GM10266 (cell line): ENCODE measurements at regions not wholly inside any gene's neighbourhood (a gene's known extent, or its start where the extent isn't known, plus 50 kb on each side); places are given as distances from the start of the nearest gene placed in this dataset.

Experiments used
- DNase-seq: peaks from one replicate; pipeline ENCODE4 v3.0.0; 2012; ENCODE audit errors: extremely low spot score
- TF ChIP-seq, protein P1 (sequence below): IDR thresholded peaks from 2 replicates; pipeline ENCODE4 v1.5.1; 2012; ENCODE audit warnings: mild to moderate bottlenecking, low read depth; ENCODE audit not compliant: control insufficient read depth, insufficient read depth; ENCODE audit errors: missing control alignments

DNA sequence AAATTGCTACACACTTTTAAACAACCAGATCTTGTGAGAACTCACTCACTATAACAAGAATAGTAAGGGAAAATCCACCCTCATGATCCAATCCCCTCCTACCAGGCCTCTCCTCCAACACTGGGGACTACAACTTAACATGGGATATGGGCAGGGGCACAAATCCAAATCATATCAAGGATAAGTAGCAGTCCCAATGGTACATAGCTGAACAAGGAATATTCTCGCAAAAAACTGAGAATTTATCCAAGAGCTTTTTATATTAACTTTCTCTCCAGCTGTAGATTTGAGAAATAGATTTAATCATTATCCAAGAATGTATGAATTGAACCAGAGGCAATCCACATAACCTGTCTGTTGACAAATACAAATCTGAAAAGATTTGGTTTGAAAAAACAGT, 185.2 kb downstream of the TMTC3 start:
- TF ChIP-seq, protein P1, sequence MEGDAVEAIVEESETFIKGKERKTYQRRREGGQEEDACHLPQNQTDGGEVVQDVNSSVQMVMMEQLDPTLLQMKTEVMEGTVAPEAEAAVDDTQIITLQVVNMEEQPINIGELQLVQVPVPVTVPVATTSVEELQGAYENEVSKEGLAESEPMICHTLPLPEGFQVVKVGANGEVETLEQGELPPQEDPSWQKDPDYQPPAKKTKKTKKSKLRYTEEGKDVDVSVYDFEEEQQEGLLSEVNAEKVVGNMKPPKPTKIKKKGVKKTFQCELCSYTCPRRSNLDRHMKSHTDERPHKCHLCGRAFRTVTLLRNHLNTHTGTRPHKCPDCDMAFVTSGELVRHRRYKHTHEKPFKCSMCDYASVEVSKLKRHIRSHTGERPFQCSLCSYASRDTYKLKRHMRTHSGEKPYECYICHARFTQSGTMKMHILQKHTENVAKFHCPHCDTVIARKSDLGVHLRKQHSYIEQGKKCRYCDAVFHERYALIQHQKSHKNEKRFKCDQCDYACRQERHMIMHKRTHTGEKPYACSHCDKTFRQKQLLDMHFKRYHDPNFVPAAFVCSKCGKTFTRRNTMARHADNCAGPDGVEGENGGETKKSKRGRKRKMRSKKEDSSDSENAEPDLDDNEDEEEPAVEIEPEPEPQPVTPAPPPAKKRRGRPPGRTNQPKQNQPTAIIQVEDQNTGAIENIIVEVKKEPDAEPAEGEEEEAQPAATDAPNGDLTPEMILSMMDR = no peak
- DNase-seq = no peak

DNA sequence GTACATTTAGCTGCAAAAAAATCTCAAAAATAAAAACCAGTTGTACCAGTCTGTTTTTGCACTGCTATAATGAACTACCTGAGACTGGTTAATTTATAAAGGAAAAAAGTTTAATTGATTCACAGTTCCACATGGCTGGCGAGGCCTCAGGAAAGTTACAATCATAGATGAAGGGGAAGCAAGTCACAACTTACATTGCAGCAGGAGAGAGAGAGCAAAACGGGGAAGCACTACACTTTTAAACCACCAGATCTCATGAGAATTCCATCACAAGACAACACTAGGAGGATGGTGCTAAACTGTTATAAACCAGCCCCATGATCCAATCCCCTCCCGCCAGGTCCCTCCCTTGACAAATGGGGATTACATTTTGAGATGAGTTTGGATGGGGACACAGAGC, 186.0 kb downstream of the TMTC3 start:
- TF ChIP-seq, protein P1 = no peak
- no peak for DNase-seq

DNA sequence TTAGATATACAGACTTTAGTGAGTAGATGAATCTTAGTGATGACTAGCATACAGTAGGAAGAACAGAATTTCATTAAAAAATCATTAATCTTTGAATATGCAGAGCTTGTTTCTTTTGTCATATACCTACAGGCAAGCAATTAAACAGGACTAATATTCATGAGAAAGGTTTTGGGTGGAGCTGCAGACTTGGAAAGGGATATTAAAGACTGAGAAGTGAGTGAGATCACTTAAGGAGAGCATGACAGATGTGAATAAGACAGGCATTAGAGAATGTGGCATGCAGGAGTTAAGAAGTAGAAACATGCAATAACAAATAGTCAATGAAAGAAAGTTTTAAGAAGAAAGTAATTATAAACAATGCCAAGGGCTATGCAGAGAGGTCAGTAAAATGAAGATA, 187.7 kb downstream of the TMTC3 start:
- TF ChIP-seq, protein P1 = no peak
- no peak for DNase-seq

DNA sequence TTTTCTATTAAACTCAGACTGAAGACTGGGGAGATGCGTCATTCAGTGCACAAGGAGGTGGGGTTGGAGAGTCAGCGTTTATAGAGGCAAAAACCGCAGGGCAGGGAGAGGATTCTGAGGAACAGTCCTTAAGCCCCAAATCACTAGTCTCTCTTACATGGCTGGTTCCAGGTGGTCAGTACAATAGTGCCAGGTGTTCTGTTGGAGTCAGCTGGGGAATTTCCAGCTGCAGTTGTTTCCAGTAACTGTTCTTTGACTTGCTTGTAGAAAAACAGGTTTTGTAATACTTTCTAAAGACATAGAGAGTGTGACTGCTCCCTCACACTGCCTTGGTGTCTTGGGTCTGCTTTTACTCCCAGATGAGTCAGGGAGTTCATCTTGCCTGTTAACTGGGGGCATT, 192.2 kb downstream of the TMTC3 start:
- DNase-seq = no peak

DNA sequence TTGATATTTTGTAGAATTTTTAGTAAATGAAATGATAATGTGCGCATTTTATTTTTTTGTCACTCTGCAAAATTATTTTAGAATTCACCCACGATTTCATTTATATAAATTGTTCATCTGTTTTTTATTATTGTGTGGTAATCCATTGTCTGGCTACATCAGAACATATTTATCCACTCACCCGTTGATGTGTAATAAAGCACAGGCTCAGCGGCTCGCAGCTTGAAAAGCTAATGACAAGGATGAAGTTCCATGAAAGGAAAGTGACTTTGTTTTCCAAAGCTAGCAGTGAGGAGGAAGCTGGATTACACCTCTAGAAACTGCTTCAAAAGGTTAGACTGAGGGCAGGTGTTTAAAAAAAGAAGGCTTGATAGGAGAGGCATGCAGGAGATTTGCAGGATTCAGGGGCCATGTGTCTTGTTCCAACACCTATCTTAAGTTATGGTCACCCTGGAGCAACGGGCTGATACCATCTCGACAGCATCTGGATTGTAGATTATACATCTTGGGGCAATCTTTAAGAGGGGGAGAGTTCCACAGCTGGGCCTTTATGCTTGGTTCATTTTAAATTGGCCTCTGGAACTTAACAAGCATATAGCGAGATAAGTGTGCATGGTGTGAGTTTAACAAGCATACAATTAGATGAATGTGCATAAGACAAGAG, 194.1 kb downstream of the TMTC3 start:
- TF ChIP-seq, protein P1 = no peak
- DNase-seq = no peak

More for the DNA sequence above, 192.2 kb downstream of the TMTC3 start:
- TF ChIP-seq, protein P1 = no peak

DNA sequence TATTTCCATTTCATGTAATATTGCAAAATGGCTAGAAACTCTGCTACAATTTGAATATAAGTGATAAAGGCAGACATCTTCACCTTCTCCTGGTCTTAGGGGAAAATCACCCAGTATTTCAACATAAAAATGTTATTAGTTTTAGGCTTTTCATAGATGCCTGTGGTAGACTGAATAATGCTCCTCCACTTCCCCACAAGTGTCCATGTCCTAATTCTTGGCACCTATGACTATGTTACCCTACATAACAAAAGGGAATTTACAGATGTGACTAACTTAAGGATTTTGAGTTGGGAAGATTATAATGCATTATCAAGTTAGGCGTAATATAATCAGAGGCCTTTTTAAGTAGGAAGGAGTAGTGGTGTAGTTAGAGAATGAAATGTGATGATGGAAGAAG, 196.4 kb downstream of the TMTC3 start:
- DNase-seq = no peak
- TF ChIP-seq, protein P1 = no peak

DNA sequence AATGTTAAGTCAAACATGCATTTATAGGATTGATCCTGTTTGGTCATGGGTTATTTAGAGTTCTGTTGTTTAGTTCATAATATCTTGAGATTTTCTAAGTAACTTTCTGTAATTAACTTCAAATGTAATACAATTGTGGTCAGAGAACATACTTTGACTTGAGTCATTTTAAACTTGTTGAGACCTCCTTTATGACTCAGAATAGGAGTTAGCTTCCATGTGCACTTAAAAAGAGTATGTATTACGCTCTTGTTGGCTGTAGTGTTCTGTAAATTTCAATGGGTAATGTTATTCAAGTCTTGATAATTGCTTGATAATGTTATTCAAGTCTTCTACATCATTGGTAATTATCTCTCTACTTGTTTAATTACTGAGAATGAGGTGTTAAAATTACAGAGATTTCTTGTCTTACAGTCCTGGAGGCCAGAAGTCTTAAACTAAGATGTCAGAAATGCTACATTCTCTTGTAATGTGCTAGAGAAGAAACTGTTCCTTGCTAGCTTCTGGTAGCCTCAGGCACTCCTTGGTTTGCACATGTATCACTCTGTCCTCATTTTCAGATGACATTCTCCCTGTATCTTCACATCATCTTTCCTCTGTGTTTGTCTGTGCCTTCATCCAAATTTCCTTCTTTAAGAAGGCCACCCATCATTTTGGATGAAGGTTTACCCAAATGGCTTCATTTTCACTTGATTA, 197.3 kb downstream of the TMTC3 start:
- TF ChIP-seq, protein P1 = no peak
- no peak for DNase-seq
